HG03520 (cell line): ENCODE measurements at regions not wholly inside any gene's neighbourhood (a gene's known extent, or its start where the extent isn't known, plus 50 kb on each side); places are given as distances from the start of the nearest gene placed in this dataset.

ENCODE experiments used
- ATAC-seq: cut with Tn5 transposase; IDR thresholded peaks from one replicate; pipeline ENCODE4 v1.9.1; 2021; ENCODE audit warnings: mild to moderate bottlenecking, moderate library complexity; ENCODE audit not compliant: unreplicated experiment

DNA sequence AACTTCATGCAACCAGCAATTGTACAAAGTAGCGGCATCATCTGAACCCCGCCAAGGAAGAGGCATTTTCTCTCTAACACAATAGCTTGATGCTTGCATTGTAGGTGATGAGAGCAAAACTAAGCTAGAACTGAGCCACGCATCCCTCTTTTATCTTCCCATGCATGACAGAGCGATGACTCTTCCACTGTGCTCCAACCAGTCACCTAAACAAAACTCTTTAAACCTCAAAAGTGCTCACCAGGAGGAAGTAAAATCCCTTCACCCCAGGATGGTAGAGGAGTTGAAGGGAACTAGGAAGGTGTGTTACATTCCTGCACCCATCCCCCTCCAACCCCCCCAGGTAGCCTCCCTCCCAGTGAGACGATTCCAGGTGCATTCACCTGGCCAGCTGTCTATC, 59.7 kb upstream of the SALL3 start:
- ATAC-seq = no peak

GRCh38 chr18:78920456-78921138, 59.0 kb upstream of the SALL3 start:
- no peak for ATAC-seq

DNA sequence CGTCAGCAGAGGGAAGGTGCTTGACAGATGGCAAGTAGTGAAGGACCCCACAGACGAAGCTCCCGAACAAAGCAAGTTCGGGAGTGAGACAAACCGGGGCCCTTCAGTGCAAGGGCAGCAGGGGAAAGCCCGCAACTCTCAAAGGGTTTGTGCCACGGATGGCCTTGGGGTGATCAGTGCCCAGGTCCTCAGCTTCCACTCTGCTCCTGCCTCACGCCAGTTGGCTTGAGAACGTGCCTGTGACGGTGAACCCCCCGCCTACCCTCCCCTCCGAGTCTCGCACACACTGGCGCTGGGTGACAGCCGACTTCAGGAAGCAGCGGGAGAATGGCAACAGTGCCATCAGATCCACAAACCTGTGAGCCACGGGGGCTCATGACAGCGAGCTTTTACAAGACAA, 56.8 kb upstream of the SALL3 start:
- no peak for ATAC-seq

DNA sequence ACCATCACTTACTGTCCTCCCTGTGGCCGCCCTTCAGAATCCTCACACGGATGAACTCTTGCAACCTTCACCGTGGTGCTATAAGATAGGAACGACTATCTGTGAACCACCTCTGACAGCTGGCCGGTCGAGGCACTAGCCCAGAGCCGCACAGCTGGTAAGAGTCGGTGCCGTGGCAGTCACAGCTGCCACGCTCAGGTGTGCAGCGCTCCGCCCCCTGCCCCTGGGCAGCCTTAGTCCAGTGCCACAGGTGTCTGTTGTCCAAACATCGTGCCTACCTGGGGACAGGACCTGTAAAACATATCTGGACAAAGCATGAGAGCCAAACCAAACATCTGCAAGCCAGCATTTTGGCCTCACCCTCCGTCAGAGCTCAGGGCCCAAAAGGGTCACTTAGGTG, 55.3 kb upstream of the SALL3 start:
- no peak for ATAC-seq

DNA sequence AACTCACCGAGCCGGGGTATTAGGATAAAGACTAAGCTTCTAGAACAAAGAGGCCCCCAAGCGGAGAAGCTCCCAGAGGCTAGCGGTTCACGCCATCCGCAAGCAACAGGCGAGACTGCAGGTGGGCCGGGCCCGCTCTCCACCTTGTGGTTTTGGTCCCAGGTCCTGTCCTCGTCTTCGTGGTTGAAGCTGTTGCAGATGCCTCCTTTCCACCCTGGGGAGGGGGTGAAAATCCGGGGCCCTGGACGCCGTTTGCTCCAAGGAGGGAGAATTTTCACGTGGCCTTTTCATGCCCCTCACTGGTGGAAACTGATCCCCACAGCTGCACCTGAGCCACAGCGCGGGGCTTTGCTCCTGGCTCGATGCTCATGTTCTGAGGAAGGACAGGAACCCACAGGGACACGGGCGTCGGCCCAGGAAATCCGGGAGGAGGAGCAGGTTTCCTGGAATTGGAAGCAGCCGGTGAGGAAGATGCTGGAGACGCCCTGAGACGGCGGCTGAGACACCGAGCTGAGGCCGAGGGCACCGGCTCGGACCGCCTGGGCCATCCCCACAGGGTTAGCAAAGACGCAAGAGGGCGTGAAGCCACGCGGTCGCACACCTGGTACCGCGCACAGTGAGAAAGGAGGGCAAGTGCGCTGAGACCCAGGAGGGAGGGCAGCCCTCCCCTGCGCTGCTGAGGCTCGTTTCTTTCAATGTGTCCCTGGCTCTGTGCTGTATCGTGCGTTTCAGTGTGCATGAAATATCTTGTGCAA, 54.7 kb upstream of the SALL3 start:
- ATAC-seq = no peak

DNA sequence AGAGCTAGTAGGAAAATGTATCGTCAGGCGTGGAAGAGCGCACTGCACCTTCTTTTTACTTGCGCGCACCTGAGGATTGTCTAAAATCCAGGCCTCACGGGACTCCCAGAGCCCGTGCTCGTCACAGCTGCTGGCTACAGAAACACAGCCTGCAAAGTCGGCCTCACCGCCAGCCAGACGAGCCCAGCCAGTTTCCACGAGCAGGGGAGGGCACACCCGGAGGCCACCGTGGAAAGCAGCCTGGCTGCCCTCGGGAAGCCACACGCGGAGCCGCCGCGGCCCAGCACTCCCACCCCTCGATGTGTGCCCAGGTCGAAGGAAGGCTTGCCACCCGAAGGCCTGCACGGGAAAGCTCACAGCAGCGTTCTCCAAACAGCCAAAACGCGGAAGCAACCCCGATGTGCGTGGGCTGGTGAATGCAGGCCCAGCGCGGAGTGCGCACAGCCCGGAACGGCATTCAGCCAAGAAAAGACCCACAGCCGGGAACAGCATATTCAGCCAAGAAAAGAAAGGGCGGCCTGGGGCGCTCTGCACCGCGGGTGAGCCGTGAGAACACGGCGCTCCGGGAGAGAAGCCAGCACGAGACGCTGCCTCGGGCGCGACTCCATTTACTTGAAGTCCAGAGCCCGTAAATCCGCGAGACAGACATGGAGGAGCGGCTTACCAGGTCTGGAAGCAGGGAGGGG, 53.9 kb upstream of the SALL3 start:
- ATAC-seq = no peak

DNA sequence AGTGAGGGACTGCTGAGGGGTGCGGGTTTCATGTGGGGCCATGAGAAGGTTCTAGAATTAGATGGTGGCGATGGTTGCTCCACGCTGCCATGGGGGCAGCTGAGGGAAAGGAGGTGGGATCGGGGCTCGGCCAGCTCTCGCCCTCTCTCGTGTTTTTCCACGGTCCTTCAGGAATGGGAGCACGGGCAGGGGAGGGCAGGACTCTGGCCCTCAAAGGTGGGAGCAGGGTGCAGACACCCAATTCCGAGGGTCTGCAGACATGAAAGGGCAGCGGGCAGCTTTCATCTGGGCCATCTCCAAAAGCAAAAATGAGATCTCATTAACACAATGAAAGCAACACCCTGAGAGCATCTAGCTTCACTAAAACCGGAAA, 53.4 kb upstream of the SALL3 start:
- no peak for ATAC-seq

DNA sequence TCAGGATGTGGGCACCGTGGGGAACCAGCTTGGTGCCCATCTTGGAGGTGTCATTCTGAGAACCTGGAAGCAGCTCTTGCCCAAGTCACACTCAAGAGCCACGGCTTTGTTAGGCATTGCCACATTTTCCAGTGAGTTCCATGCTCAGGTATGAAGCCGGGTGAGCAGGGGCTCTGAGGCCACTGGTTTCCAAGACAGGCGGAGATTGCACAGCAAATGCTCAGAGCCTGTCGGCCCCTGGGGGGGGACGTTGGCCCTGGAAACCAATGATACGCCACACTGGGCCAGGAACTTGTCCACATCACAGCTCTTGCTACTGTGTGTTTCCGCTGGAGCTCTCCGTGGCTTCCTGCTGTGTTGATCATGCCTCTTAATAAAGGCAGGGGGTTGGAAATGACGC, 52.5 kb upstream of the SALL3 start:
- ATAC-seq = no peak

GRCh38 chr18:78927616-78928015, 52.0 kb upstream of the SALL3 start:
- no peak for ATAC-seq

DNA sequence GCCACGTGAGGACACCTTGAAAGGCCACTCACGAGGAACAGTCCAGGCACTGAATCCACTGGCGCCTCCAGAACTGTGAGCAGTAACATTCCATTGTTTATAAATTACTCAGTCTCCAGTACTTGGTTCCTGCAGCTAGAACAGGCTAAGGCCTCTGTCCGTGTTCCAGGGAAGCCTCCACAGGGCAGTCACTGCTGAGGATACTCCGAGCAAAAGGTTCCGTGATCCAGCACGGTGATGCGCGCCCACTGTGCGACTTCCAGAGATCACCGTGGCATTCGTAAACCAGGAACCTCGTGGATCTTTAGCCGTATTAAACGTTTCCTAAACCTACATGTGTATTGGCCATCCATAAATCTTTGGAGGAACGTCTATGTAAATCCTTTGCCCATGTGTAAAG, 51.5 kb upstream of the SALL3 start:
- ATAC-seq = no peak

DNA sequence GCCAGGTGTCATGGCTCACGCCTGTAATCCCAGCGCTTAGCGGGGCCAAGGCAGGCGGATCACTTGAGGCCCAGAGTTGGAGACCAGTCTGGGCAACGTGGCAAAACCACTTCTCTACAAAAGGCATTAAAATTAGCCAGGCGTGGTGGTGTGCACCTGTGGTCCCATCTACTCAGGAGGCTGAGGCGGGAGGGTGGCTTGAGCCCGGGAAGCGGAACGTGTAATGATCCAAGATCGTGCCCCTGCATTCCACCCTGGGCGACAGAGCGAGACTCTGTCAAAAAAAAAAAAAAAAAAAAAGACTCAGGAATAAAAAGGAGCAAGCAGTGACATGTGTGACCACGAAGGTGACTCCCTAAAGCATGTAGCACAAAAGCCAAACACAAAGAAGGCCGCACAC, 50.1 kb upstream of the SALL3 start:
- no peak for ATAC-seq
